Neural cell (in vitro differentiated cells): ENCODE measurements at regions not wholly inside any gene's neighbourhood (a gene's known extent, or its start where the extent isn't known, plus 50 kb on each side); places are given as distances from the start of the nearest gene placed in this dataset.

Experiments
- H2AFZ ChIP-seq: fragments of 200-600, 300-800 bp; sonication (generic), shearing (Covaris generic); 2 replicates; pipeline ENCODE4 v1.6.0; 2014; ENCODE audit warnings: low read depth, mild to moderate bottlenecking, antibody characterized with exemption, low read length, moderate library complexity
- H3F3A ChIP-seq: fragments of 200-600 bp; shearing (Covaris generic); 2 replicates; pipeline ENCODE4 v1.6.1; 2016; ENCODE audit warnings: mild to moderate bottlenecking, moderate library complexity, mixed read lengths, antibody characterized with exemption, low read length; ENCODE audit not compliant: insufficient read depth, poor library complexity, severe bottlenecking
- H3K27ac ChIP-seq: fragments of 200-600, 300-800 bp; sonication (generic), shearing (Covaris generic); 2 replicates; pipeline ENCODE4 v1.5.1; 2014; ENCODE audit warnings: mild to moderate bottlenecking, low read length, moderate library complexity
- H3K27me3 ChIP-seq: fragments of 300-800, 200-600 bp; sonication (generic), shearing (Covaris generic); 2 replicates; pipeline ENCODE4 v1.6.0; 2014; ENCODE audit warnings: mild to moderate bottlenecking, low read depth, low read length, moderate library complexity; ENCODE audit not compliant: insufficient read depth
- H3K36me3 ChIP-seq: fragments of 300-800, 200-600 bp; sonication (generic), shearing (Covaris generic); 2 replicates; pipeline ENCODE4 v1.5.1; 2014; ENCODE audit warnings: mild to moderate bottlenecking, antibody characterized with exemption, low read length, moderate library complexity; ENCODE audit not compliant: insufficient read depth
- H3K4me2 ChIP-seq: fragments of 300-800, 200-600 bp; sonication (generic), shearing (Covaris generic); 2 replicates; pipeline ENCODE4 v1.6.0; 2014; ENCODE audit warnings: mild to moderate bottlenecking, low read length
- H3K4me3 ChIP-seq: fragments of 300-800, 200-600 bp; sonication (generic), shearing (Covaris generic); 2 replicates; pipeline ENCODE4 v1.5.1; 2014; ENCODE audit warnings: mild to moderate bottlenecking, low read length, moderate library complexity
- H3K79me2 ChIP-seq: fragments of 200-600 bp; shearing (Covaris generic); replicated peaks from 2 replicates; pipeline ENCODE4 v1.6.0; 2014; ENCODE audit warnings: mild to moderate bottlenecking, low read length, moderate library complexity; ENCODE audit not compliant: insufficient read depth
- H3K9ac ChIP-seq: fragments of 300-800, 200-600 bp; sonication (generic), shearing (Covaris generic); 2 replicates; pipeline ENCODE4 v1.6.1; 2016; ENCODE audit warnings: mild to moderate bottlenecking, low read length, mixed read lengths
- H3K9me2 ChIP-seq: fragments of 200-600 bp; shearing (Covaris generic); 2 replicates; pipeline ENCODE4 v1.6.1; 2016; ENCODE audit warnings: mild to moderate bottlenecking, low read length, mixed read lengths; ENCODE audit not compliant: insufficient read depth
- H3K9me3 ChIP-seq: fragments of 200-600, 300-800 bp; sonication (generic), shearing (Covaris generic); 2 replicates; pipeline ENCODE4 v1.6.1; 2016; ENCODE audit warnings: mild to moderate bottlenecking, mixed run types, low read length, moderate library complexity, mixed read lengths
- H4K20me1 ChIP-seq: fragments of 200-600 bp; shearing (Covaris generic); 2 replicates; pipeline ENCODE4 v1.6.1; 2016; ENCODE audit warnings: mild to moderate bottlenecking, mixed run types; ENCODE audit not compliant: insufficient read depth
- EP300 ChIP-seq: fragments of 450-650 bp; conservative IDR thresholded peaks from 2 replicates; pipeline ENCODE4 v1.6.1; 2014; ENCODE audit warnings: antibody characterized with exemption, mild to moderate bottlenecking, moderate library complexity; ENCODE audit not compliant: poor library complexity, severe bottlenecking
- EZH2 ChIP-seq: fragments of 200-600, 300-800 bp; shearing (Covaris generic), sonication (generic); IDR thresholded peaks from 2 replicates; pipeline ENCODE4 v1.6.1; 2014; ENCODE audit warnings: antibody characterized with exemption, low read length, borderline replicate concordance, mild to moderate bottlenecking; ENCODE audit not compliant: insufficient read depth, poor library complexity, severe bottlenecking
- MXI1 ChIP-seq: fragments of 450-650 bp; conservative IDR thresholded peaks from 2 replicates; pipeline ENCODE4 v1.6.1; 2014; ENCODE audit warnings: antibody characterized with exemption, mild to moderate bottlenecking; ENCODE audit not compliant: poor library complexity, severe bottlenecking
- POLR2AphosphoS5 ChIP-seq: IDR thresholded peaks from 2 replicates; pipeline ENCODE4 v1.6.1; 2012
- RAD21 ChIP-seq: fragments of 450-650 bp; conservative IDR thresholded peaks from 2 replicates; pipeline ENCODE4 v1.6.1; 2014; ENCODE audit warnings: antibody characterized with exemption, mild to moderate bottlenecking, moderate library complexity
- REST ChIP-seq: IDR thresholded peaks from 2 replicates; pipeline ENCODE4 v1.6.1; 2012; ENCODE audit warnings: borderline replicate concordance
- SMC3 ChIP-seq: fragments of 450-650 bp; conservative IDR thresholded peaks from 2 replicates; pipeline ENCODE4 v1.6.1; 2014; ENCODE audit warnings: antibody characterized with exemption, mild to moderate bottlenecking, moderate library complexity; ENCODE audit not compliant: poor library complexity
- TAF1 ChIP-seq: IDR thresholded peaks from 2 replicates; pipeline ENCODE4 v1.6.1; 2012; ENCODE audit warnings: low read depth
- TF ChIP-seq, protein P1 (sequence below): fragments of 450-650 bp; IDR thresholded peaks from 2 replicates; pipeline ENCODE4 v1.5.1; 2014; ENCODE audit warnings: antibody characterized with exemption, mild to moderate bottlenecking, moderate library complexity; ENCODE audit not compliant: poor library complexity, severe bottlenecking

DNA sequence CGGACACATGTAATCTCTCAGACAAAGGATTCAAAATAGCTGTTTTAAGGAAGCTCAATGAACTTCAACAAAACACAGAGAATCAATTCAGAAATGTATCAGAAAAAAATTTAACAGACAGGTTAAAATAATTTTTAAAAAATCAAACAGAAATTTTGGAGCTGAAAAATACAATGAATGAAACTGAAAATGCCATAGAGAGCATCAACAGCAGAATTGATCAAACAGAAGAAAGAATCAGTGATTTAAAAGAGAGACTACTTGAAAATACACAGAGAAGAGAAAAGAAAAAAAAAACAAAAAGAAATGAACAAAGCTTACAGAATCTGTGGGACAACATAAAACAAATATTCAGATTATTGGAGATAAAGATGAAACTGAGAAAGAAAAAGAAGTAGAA lies 118.8 kb upstream of the GYPA start:
- H4K20me1 ChIP-seq = no peaks in the 10 kb centered on the region

DNA sequence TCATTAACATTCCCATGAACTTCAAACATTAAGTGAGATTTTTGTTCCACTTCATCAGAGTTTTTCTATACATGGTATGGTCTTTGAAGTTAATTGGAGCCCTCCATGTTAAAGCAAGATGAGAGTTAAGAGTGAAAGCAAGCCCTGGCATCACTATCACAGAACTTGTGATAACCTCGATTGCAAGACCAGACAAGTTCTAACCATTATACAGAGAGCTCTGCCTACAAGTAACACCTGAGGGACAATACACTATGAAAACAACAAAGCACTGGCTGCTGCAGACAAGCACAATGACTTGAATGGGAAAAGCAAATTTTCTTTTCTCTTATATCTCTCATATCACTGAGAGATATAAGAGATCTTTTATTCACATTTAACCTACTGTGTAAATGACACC lies 126.6 kb upstream of the GYPA start:
- H3K27me3 ChIP-seq = no peaks in the 10 kb centered on the region
- TF ChIP-seq RAD21 (no peak), REST (no peak), EP300 (no peak), SMC3 (no peak), EZH2 (no peak), MXI1 (no peak), TAF1 (no peak), POLR2AphosphoS5 (no peak)
- TF ChIP-seq, protein P1, sequence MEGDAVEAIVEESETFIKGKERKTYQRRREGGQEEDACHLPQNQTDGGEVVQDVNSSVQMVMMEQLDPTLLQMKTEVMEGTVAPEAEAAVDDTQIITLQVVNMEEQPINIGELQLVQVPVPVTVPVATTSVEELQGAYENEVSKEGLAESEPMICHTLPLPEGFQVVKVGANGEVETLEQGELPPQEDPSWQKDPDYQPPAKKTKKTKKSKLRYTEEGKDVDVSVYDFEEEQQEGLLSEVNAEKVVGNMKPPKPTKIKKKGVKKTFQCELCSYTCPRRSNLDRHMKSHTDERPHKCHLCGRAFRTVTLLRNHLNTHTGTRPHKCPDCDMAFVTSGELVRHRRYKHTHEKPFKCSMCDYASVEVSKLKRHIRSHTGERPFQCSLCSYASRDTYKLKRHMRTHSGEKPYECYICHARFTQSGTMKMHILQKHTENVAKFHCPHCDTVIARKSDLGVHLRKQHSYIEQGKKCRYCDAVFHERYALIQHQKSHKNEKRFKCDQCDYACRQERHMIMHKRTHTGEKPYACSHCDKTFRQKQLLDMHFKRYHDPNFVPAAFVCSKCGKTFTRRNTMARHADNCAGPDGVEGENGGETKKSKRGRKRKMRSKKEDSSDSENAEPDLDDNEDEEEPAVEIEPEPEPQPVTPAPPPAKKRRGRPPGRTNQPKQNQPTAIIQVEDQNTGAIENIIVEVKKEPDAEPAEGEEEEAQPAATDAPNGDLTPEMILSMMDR = no peak
- no peaks in the 10 kb centered on the region for H3F3A ChIP-seq
- no peaks in the 10 kb centered on the region for H3K9me2 ChIP-seq
- no peak overlapping the region for H3K9ac ChIP-seq
- H3K27ac ChIP-seq = no peak overlapping the region
- H3K4me3 ChIP-seq = no peak overlapping the region
- no peaks in the 10 kb centered on the region for H3K9me3 ChIP-seq
- no peak overlapping the region for H2AFZ ChIP-seq
- no peak overlapping the region for H3K4me2 ChIP-seq
- no peaks in the 10 kb centered on the region for H3K79me2 ChIP-seq
- no peaks in the 10 kb centered on the region for H4K20me1 ChIP-seq
- H3K36me3 ChIP-seq = no peaks in the 10 kb centered on the region

More for the DNA sequence above, 118.8 kb upstream of the GYPA start:
- TF ChIP-seq, protein P1 = no peak
- TF ChIP-seq EZH2 (no peak), TAF1 (no peak), REST (no peak), EP300 (no peak), RAD21 (no peak), POLR2AphosphoS5 (no peak)
- H2AFZ ChIP-seq = no peak overlapping the region
- H3K4me2 ChIP-seq = no peak overlapping the region
- H3K36me3 ChIP-seq = no peaks in the 10 kb centered on the region
- no peak overlapping the region for H3K27ac ChIP-seq
- H3K27me3 ChIP-seq = no peaks in the 10 kb centered on the region
- H3K79me2 ChIP-seq = no peaks in the 10 kb centered on the region
- H3K4me3 ChIP-seq = no peak overlapping the region
- no peaks in the 10 kb centered on the region for H3K9me2 ChIP-seq
- no peaks in the 10 kb centered on the region for H3K9me3 ChIP-seq
- H3F3A ChIP-seq = no peaks in the 10 kb centered on the region
- H3K9ac ChIP-seq = no peak overlapping the region
